ENCODE measurements at regions not wholly inside any gene's neighbourhood (a gene's known extent, or its start where the extent isn't known, plus 50 kb on each side); places are given as distances from the start of the nearest gene placed in this dataset.

GRCh38 chr12:77629141-77629540 is 201.6 kb upstream of the NAV3 start:
- Histone ChIP-seq H3K27me3 (ENCODE audit: insufficient read depth) (no peaks in the 10 kb centered on the region), H3F3A (replicated peaks; ENCODE audit: insufficient read depth) (no peaks in the 10 kb centered on the region), H3K79me2 (ENCODE audit: insufficient read depth) (no peaks in the 10 kb centered on the region), H3K27ac (ENCODE audit: low read depth in 2 of 2, low read length in 1 of 2) (no peak overlapping the region), H2AFZ (ENCODE audit: low read depth) (no peak overlapping the region), H3K36me3 (replicated peaks in 1 of 2; ENCODE audit: control insufficient read depth in 1 of 2, insufficient read depth in 2 of 2, low read length in 1 of 2) (peaks cover 0 to 4% of the 10 kb centered on the region in 2 experiments), H3K4me1 (ENCODE audit: control insufficient read depth in 1 of 2, insufficient read depth in 2 of 2, low read depth in 1 of 2, low read length in 1 of 2) (no peaks in the 10 kb centered on the region; a peak in 1 of 4 replicates), H3K9me2 (no peaks in the 10 kb centered on the region), H4K20me1 (ENCODE audit: insufficient read depth) (no peaks in the 10 kb centered on the region), H3K9ac (no peak overlapping the region), H3K9me3 (0 out of 2 replicates have a peak, but pooled peaks cover 10% of the 10 kb centered on the region), H3K4me2 (no peak overlapping the region), H3K4me3 (ENCODE audit: low read depth in 2 of 2, low read length in 1 of 2) (no peak overlapping the region)
- CTCF ChIA-PET = no interaction called here
- POLR2A ChIA-PET = no interaction called here
- DNase-seq = no peak
- TF ChIP-seq NFIC (IDR thresholded peaks at IDR 0.05; ENCODE audit: borderline replicate concordance) (no peak), TAF1 (IDR thresholded peaks at IDR 0.05; ENCODE audit: borderline replicate concordance, low read depth, low read length) (no peak), NRF1 (IDR thresholded peaks at IDR 0.05; ENCODE audit: low read depth, low read length) (no peak), SMC3 (IDR thresholded peaks at IDR 0.05; ENCODE audit: low read depth, low read length) (no peak), RXRA (IDR thresholded peaks at IDR 0.05; ENCODE audit: borderline replicate concordance, low read depth) (no peak), MAX (IDR thresholded peaks at IDR 0.05; ENCODE audit: low read depth) (no peak)
- TF ChIP-seq, protein P1, sequence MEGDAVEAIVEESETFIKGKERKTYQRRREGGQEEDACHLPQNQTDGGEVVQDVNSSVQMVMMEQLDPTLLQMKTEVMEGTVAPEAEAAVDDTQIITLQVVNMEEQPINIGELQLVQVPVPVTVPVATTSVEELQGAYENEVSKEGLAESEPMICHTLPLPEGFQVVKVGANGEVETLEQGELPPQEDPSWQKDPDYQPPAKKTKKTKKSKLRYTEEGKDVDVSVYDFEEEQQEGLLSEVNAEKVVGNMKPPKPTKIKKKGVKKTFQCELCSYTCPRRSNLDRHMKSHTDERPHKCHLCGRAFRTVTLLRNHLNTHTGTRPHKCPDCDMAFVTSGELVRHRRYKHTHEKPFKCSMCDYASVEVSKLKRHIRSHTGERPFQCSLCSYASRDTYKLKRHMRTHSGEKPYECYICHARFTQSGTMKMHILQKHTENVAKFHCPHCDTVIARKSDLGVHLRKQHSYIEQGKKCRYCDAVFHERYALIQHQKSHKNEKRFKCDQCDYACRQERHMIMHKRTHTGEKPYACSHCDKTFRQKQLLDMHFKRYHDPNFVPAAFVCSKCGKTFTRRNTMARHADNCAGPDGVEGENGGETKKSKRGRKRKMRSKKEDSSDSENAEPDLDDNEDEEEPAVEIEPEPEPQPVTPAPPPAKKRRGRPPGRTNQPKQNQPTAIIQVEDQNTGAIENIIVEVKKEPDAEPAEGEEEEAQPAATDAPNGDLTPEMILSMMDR (IDR thresholded peaks at IDR 0.05) = no peak

DNA sequence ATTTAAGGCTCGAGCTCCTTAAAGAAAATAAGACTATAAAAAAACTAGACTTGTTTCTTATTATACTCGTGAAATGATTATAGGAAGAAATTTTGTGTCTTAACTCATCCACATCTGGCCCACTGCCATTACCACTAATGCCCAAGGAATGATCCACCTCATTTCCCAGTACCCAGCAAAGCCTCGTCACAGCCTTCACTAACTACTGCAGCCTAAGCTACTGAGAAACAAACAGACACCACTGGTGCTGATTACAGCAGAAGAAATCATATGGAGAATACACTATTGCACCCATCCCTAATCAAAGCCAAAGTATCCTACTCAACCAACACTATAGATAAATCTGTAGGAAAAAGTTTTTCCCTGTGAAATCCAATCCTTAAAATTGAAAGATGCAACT is 205.3 kb upstream of the NAV3 start:
- 7% methylated on average over 3 of the region's 3 CpGs for WGBS (ENCODE audit: low lambda C conversion rate)
- ChIA-PET POLR2A (no interaction called here), CTCF (no interaction called here)
- Histone ChIP-seq H3F3A (replicated peaks; ENCODE audit: insufficient read depth) (no peaks in the 10 kb centered on the region), H3K4me2 (peak overlapping the region; percentile 42), H3K79me2 (ENCODE audit: insufficient read depth) (no peaks in the 10 kb centered on the region), H3K4me1 (ENCODE audit: control insufficient read depth in 1 of 2, insufficient read depth in 2 of 2, low read depth in 1 of 2, low read length in 1 of 2) (peaks cover 0 to 6% of the 10 kb centered on the region in 2 experiments; a peak in 1 of 4 replicates), H3K27ac (ENCODE audit: low read depth in 2 of 2, low read length in 1 of 2) (peak overlapping the region; percentile 72 to 88; a peak in 3 of 4 replicates), H3K4me3 (ENCODE audit: low read depth in 2 of 2, low read length in 1 of 2) (no peak overlapping the region), H3K27me3 (ENCODE audit: insufficient read depth) (no peaks in the 10 kb centered on the region), H4K20me1 (ENCODE audit: insufficient read depth) (no peaks in the 10 kb centered on the region), H2AFZ (ENCODE audit: low read depth) (no peak overlapping the region; the same call in 1 of the 2 replicates), H3K36me3 (replicated peaks in 1 of 2; ENCODE audit: control insufficient read depth in 1 of 2, insufficient read depth in 2 of 2, low read length in 1 of 2) (no peaks in the 10 kb centered on the region), H3K9me2 (no peaks in the 10 kb centered on the region), H3K9me3 (0 out of 2 replicates have a peak, but pooled peaks cover 10% of the 10 kb centered on the region), H3K9ac (peak overlapping the region; percentile 60; the same call in 1 of the 2 replicates)
- DNase-seq = no peak
- TF ChIP-seq SIN3A (IDR thresholded peaks at IDR 0.05; ENCODE audit: borderline replicate concordance, low read depth, low read length) = no peak
- TF ChIP-seq MXI1 (IDR thresholded peaks at IDR 0.05; ENCODE audit: low read depth, low read length) = no peak
- TF ChIP-seq NFIC (IDR thresholded peaks at IDR 0.05; ENCODE audit: borderline replicate concordance) = peak; percentile 90
- TF ChIP-seq SMC3 (IDR thresholded peaks at IDR 0.05; ENCODE audit: low read depth, low read length) = no peak
- peak; percentile 82 for TF ChIP-seq JUND (IDR thresholded peaks at IDR 0.05)
- TF ChIP-seq RFX5 (IDR thresholded peaks at IDR 0.05; ENCODE audit: low read length) = no peak
- TF ChIP-seq PBX3 (IDR thresholded peaks at IDR 0.05) = peak; percentile 50; the same call in 1 of the 2 replicates
- TF ChIP-seq TAF1 (IDR thresholded peaks at IDR 0.05; ENCODE audit: borderline replicate concordance, low read depth, low read length) = no peak
- TF ChIP-seq TCF12 (IDR thresholded peaks at IDR 0.05) = peak; percentile 63
- TF ChIP-seq RAD21 (IDR thresholded peaks at IDR 0.05; ENCODE audit: low read length) = no peak
- TF ChIP-seq, protein P2, sequence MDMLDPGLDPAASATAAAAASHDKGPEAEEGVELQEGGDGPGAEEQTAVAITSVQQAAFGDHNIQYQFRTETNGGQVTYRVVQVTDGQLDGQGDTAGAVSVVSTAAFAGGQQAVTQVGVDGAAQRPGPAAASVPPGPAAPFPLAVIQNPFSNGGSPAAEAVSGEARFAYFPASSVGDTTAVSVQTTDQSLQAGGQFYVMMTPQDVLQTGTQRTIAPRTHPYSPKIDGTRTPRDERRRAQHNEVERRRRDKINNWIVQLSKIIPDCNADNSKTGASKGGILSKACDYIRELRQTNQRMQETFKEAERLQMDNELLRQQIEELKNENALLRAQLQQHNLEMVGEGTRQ (IDR thresholded peaks at IDR 0.05; ENCODE audit: borderline replicate concordance, low read depth, low read length) = no peak
- TF ChIP-seq POLR2AphosphoS5 (IDR thresholded peaks at IDR 0.05; ENCODE audit: low read depth, low read length) = peak; percentile 26; the same call in 1 of the 2 replicates
- no peak for TF ChIP-seq MEF2A (IDR thresholded peaks at IDR 0.05; ENCODE audit: borderline replicate concordance, low read depth)
- 0 out of 2 replicates have a peak, but pooled peaks have one; percentile 16 for TF ChIP-seq RXRA (IDR thresholded peaks at IDR 0.05; ENCODE audit: borderline replicate concordance, low read depth)
- 0 out of 2 replicates have a peak, but pooled peaks have one; percentile 10 for TF ChIP-seq TEAD4 (IDR thresholded peaks at IDR 0.05; ENCODE audit: borderline replicate concordance, insufficient read depth)
- TF ChIP-seq, protein P3, sequence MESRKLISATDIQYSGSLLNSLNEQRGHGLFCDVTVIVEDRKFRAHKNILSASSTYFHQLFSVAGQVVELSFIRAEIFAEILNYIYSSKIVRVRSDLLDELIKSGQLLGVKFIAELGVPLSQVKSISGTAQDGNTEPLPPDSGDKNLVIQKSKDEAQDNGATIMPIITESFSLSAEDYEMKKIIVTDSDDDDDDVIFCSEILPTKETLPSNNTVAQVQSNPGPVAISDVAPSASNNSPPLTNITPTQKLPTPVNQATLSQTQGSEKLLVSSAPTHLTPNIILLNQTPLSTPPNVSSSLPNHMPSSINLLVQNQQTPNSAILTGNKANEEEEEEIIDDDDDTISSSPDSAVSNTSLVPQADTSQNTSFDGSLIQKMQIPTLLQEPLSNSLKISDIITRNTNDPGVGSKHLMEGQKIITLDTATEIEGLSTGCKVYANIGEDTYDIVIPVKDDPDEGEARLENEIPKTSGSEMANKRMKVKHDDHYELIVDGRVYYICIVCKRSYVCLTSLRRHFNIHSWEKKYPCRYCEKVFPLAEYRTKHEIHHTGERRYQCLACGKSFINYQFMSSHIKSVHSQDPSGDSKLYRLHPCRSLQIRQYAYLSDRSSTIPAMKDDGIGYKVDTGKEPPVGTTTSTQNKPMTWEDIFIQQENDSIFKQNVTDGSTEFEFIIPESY (IDR thresholded peaks at IDR 0.05; ENCODE audit: borderline replicate concordance, low read depth) = no peak
- no peak for TF ChIP-seq NRF1 (IDR thresholded peaks at IDR 0.05; ENCODE audit: low read depth, low read length)
- TF ChIP-seq, protein P4, sequence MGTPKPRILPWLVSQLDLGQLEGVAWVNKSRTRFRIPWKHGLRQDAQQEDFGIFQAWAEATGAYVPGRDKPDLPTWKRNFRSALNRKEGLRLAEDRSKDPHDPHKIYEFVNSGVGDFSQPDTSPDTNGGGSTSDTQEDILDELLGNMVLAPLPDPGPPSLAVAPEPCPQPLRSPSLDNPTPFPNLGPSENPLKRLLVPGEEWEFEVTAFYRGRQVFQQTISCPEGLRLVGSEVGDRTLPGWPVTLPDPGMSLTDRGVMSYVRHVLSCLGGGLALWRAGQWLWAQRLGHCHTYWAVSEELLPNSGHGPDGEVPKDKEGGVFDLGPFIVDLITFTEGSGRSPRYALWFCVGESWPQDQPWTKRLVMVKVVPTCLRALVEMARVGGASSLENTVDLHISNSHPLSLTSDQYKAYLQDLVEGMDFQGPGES (IDR thresholded peaks at IDR 0.05; ENCODE audit: low read depth, low read length) = no peak
- TF ChIP-seq RCOR1 (IDR thresholded peaks at IDR 0.05; ENCODE audit: low read length) = no peak
